Calu3 (cell line): ENCODE measurements at regions not wholly inside any gene's neighbourhood (a gene's known extent, or its start where the extent isn't known, plus 50 kb on each side); places are given as distances from the start of the nearest gene placed in this dataset.
"Not testable (repeated sequence)": the region's sequence is repeated elsewhere in the genome, so short reads cannot be mapped to it uniquely, and the experiment has no call there.

Source experiments
- BruUV-seq: library from RNA; stranded (reverse); fragments of 400-500 nt; replicated peaks from 2 replicates; lab custom pipeline; 2021; lab: Mats Ljungman, UMichigan
- CTCF ChIA-PET: fragments of 300-600 bp; sonication (Branson Sonifier 250); formaldehyde crosslinking; loops from one replicate; lab custom pipeline; 2022; ENCODE audit warnings: antibody characterized with exemption; lab: Charles Lee
- DNase-seq: peaks from one replicate; pipeline ENCODE4 v3.0.0; 2022
- H3K27ac Mint-ChIP-seq: one replicate; pipeline ENCODE4 v1.8.0; 2022; ENCODE audit warnings: mixed read lengths; ENCODE audit not compliant: unreplicated experiment
- H3K27me3 Mint-ChIP-seq: one replicate; pipeline ENCODE4 v1.8.0; 2022; ENCODE audit warnings: mixed read lengths; ENCODE audit not compliant: unreplicated experiment
- H3K36me3 Mint-ChIP-seq: one replicate; pipeline ENCODE4 v1.8.0; 2022; ENCODE audit warnings: mild to moderate bottlenecking, moderate library complexity, mixed read lengths; ENCODE audit not compliant: insufficient read depth, unreplicated experiment
- H3K4me1 Mint-ChIP-seq: one replicate; pipeline ENCODE4 v1.8.0; 2022; ENCODE audit warnings: mild to moderate bottlenecking, low read depth, mixed read lengths; ENCODE audit not compliant: unreplicated experiment
- H3K4me3 Mint-ChIP-seq: one replicate; pipeline ENCODE4 v1.8.0; 2022; ENCODE audit warnings: mild to moderate bottlenecking, low read depth, moderate library complexity, mixed read lengths; ENCODE audit not compliant: unreplicated experiment
- H3K9me3 Mint-ChIP-seq: one replicate; pipeline ENCODE4 v1.8.0; 2022; ENCODE audit warnings: low read depth, mixed read lengths; ENCODE audit not compliant: unreplicated experiment
- intact Hi-C: fragments of 100-400 bp; cut with micrococcal nuclease; formaldehyde crosslinking; loops from one replicate; pipeline ENCODE4 v1.10.0; 2022; ENCODE audit not compliant: unreplicated experiment
- TF ChIP-seq, protein P1 (sequence below): fragments of 200-600 bp; IDR thresholded peaks from one replicate; pipeline ENCODE4 v1.8.0; 2022; ENCODE audit warnings: antibody characterized with exemption; ENCODE audit not compliant: unreplicated experiment

DNA sequence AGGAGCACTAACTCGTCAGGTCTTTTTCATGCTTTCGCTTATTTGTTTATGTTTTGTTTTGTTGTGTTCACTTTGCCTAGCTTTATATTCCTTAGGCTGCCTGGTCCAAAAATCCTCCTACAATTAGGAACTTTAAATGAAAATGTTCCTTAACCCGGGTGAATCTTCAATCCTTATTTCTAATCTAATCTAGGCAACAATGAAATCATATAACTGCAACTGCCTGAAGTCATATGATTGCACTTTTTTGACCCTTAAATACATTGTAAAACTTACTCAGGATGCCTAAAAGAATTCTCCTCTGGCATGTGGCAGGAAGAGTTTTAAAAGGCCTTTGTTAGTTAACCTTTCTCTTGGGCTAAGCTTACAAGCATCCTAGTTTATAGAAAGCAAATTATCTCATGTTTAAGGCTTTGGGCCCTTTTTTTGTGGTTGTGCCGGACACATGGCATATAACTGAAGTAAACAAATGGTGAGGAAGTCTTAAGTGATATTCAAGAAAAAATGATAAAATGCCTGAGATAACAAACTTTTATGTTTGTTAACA lies 279.4 kb downstream of the FAT4 start:
- no peaks in the 10 kb centered on the region for H3K27me3 Mint-ChIP-seq
- no peak for DNase-seq
- H3K4me1 Mint-ChIP-seq = no peaks in the 10 kb centered on the region
- no peaks in the 10 kb centered on the region for H3K36me3 Mint-ChIP-seq
- BruUV-seq = no TSS peak
- intact Hi-C loops = no loop called here
- no peak overlapping the region for H3K4me3 Mint-ChIP-seq
- TF ChIP-seq, protein P1, sequence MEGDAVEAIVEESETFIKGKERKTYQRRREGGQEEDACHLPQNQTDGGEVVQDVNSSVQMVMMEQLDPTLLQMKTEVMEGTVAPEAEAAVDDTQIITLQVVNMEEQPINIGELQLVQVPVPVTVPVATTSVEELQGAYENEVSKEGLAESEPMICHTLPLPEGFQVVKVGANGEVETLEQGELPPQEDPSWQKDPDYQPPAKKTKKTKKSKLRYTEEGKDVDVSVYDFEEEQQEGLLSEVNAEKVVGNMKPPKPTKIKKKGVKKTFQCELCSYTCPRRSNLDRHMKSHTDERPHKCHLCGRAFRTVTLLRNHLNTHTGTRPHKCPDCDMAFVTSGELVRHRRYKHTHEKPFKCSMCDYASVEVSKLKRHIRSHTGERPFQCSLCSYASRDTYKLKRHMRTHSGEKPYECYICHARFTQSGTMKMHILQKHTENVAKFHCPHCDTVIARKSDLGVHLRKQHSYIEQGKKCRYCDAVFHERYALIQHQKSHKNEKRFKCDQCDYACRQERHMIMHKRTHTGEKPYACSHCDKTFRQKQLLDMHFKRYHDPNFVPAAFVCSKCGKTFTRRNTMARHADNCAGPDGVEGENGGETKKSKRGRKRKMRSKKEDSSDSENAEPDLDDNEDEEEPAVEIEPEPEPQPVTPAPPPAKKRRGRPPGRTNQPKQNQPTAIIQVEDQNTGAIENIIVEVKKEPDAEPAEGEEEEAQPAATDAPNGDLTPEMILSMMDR = no peak
- no peaks in the 10 kb centered on the region for H3K9me3 Mint-ChIP-seq
- no peak overlapping the region for H3K27ac Mint-ChIP-seq
- CTCF ChIA-PET = no interaction called here

DNA sequence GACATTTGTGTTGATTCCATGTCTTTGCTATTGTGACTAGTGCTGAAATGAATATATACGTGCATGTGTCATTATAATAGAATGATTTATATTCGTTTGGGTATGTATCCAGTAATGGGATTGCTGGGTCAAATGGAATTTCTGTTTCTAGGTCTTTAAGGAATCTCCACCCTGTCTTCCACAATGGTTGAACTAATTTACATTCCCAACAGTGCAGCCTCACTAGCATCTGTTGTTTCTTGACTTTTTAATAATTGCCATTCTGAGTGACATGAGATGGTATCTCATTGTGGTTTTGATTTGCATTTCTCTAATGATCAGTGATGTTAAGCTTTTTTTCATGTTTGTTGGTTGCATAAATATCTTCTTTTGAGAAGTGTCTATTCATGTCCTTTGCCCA lies 291.2 kb downstream of the FAT4 start:
- H3K27me3 Mint-ChIP-seq, H3K4me3 Mint-ChIP-seq, H3K27ac Mint-ChIP-seq, DNase-seq, BruUV-seq, H3K36me3 Mint-ChIP-seq, intact Hi-C loops, H3K4me1 Mint-ChIP-seq, H3K9me3 Mint-ChIP-seq, CTCF ChIA-PET: not testable (repeated sequence)

DNA sequence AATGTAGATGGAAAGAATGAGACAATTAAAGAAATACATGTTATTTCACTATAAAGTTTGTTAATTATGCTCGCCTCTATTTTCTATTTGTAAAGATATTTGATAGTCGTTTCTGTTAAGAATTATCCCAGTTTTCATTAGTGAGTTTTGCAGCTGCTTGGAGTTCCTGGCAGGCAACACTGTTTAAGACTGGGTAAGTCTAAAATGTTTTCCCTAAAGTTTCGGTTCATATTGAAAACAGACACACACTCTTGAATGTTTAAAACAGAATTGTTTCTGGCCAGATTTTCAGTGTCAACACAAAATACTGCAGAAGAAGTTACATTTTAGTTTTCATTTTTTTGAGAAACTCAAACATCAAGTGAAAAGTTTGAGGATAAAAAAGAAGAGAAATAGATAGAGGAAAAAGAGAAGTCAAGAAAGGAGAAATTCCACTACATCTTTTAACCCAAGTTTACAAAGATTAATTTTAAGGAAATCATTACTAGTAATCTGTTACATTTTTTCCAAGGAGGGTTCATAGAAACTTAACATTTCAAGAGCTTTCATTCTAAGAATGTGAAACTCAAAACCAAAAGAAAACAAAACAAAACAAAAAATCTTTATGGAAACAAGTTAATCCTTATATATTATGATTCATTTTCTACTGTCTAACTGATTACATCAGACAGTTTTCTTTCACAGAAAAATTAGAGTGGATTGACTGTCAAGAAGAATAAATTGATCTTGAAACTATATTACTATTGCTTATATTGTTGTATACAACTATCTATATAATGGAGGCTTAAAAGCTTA lies 305.5 kb downstream of the FAT4 start:
- Mint-ChIP-seq H3K4me1 (no peaks in the 10 kb centered on the region), H3K36me3 (no peaks in the 10 kb centered on the region), H3K4me3 (no peak overlapping the region), H3K27me3 (no peaks in the 10 kb centered on the region), H3K27ac (no peak overlapping the region), H3K9me3 (no peaks in the 10 kb centered on the region)
- intact Hi-C loops = no loop called here
- no peak for DNase-seq
- no TSS peak for BruUV-seq
- CTCF ChIA-PET = no interaction called here
- TF ChIP-seq, protein P1 = no peak

DNA sequence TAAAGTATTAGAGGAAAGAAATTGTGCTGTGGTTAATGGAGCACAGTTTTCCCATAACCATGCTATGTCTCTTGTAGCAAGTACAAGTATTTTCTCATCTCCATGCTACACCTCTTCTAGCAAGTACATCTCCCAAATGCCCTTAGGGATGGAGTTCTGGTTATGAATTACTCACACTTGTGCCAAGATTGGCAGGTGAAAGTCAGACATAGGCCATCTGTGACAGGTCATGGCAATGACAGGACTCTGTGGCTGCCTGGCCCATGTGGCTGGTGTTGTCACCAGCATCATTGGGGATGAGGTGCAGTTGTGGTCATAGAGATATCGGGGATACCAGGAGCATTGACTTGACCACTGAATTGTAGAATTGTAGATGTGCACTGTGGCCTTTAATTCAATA lies 310.2 kb downstream of the FAT4 start:
- Mint-ChIP-seq H3K27ac (no peak overlapping the region), H3K27me3 (no peaks in the 10 kb centered on the region), H3K4me1 (no peaks in the 10 kb centered on the region), H3K9me3 (no peaks in the 10 kb centered on the region), H3K36me3 (no peaks in the 10 kb centered on the region), H3K4me3 (no peak overlapping the region)
- TF ChIP-seq, protein P1 = no peak
- intact Hi-C loops = no loop called here
- CTCF ChIA-PET = no interaction called here
- no peak for DNase-seq
- no TSS peak for BruUV-seq

DNA sequence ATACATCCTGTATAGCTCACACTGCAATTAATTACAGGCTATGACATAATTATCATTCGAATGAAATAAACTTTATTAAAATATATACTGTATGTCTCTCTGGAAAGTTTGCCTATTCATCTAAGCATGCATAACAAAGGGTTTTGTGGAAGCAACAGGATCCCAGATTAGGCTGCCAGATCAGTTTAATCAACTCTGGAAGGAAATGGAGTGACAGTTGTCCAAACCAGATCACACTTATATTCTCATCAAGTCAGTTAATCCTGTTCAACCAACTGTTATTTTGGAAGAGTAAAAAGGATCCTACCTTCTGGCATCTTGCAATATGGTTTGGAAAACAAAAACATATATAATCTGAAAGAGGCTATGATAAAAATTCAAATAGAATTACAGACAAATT lies 312.2 kb downstream of the FAT4 start:
- no peak overlapping the region for H3K27ac Mint-ChIP-seq
- H3K36me3 Mint-ChIP-seq = no peaks in the 10 kb centered on the region
- no TSS peak for BruUV-seq
- CTCF ChIA-PET = no interaction called here
- no peaks in the 10 kb centered on the region for H3K27me3 Mint-ChIP-seq
- no peak overlapping the region for H3K4me3 Mint-ChIP-seq
- no peak for DNase-seq
- TF ChIP-seq, protein P1 = no peak
- no peaks in the 10 kb centered on the region for H3K9me3 Mint-ChIP-seq
- H3K4me1 Mint-ChIP-seq = no peaks in the 10 kb centered on the region
- intact Hi-C loops = no loop called here
